Liver (tissue), 8 donors: ENCODE measurements at regions not wholly inside any gene's neighbourhood (a gene's known extent, or its start where the extent isn't known, plus 50 kb on each side); places are given as distances from the start of the nearest gene placed in this dataset.

Experiments
- DNase-seq: peaks from one replicate; pipeline ENCODE4 v3.0.0-alpha.2; 2017; ENCODE audit warnings: low spot score
- H3K27ac ChIP-seq, 2 donors: one replicate each; pipeline ENCODE4 v1.7.0; 2013; ENCODE audit warnings: inconsistent platforms in 2 of 2, low read length in 2 of 2, control low read depth in 1 of 2, low read depth in 1 of 2, mild to moderate bottlenecking in 1 of 2
- H3K27me3 ChIP-seq, 4 donors: one replicate each; pipeline versions ENCODE4 v1.6.1 to v1.7.0; 2013; ENCODE audit warnings: low read length in 3 of 4, inconsistent platforms in 1 of 4, mild to moderate bottlenecking in 1 of 4, moderate library complexity in 1 of 4; ENCODE audit not compliant: control insufficient read depth in 4 of 4, insufficient read depth in 4 of 4
- H3K36me3 ChIP-seq, 4 donors: one replicate each; pipeline versions ENCODE4 v1.6.1 to v1.7.0; 2013; ENCODE audit warnings: low read length in 3 of 4, mild to moderate bottlenecking in 3 of 4, low read depth in 1 of 4, moderate library complexity in 1 of 4; ENCODE audit not compliant: control insufficient read depth in 4 of 4, insufficient read depth in 3 of 4
- H3K4me1 ChIP-seq, 4 donors: one replicate each; pipeline versions ENCODE4 v1.6.1 to v1.7.0; 2013; ENCODE audit warnings: low read length in 3 of 4, mild to moderate bottlenecking in 3 of 4, moderate library complexity in 1 of 4; ENCODE audit not compliant: control insufficient read depth in 4 of 4, insufficient read depth in 4 of 4
- H3K4me3 ChIP-seq, 3 donors: one replicate each; pipeline versions ENCODE4 v1.6.1 to v1.7.0; 2013; ENCODE audit warnings: low read length in 3 of 3, control low read depth in 1 of 3, low read depth in 1 of 3, mild to moderate bottlenecking in 1 of 3
- H3K9ac ChIP-seq, 2 donors: one replicate each; pipeline ENCODE4 v1.7.0; 2013; ENCODE audit warnings: low read length in 2 of 2, mild to moderate bottlenecking in 2 of 2, moderate library complexity in 2 of 2, control low read depth in 1 of 2, low read depth in 1 of 2
- H3K9me3 ChIP-seq, 4 donors: one replicate each; pipeline versions ENCODE4 v1.6.1 to v1.7.0; 2013; ENCODE audit warnings: low read length in 3 of 4; ENCODE audit not compliant: control insufficient read depth in 4 of 4
- CTCF ChIP-seq: fragments of 150-350 bp; IDR thresholded peaks from 2 replicates; pipeline ENCODE4 v1.5.1; 2017; ENCODE audit warnings: improper control_type of control experiment, low read depth, low read length; ENCODE audit not compliant: missing input control
- EGR1 ChIP-seq, 2 donors: IDR thresholded peaks; 2 replicates each; pipeline ENCODE4 v1.6.1; 2016 to 2018; ENCODE audit warnings: antibody characterized with exemption in 2 of 2, low read depth in 2 of 2
- FOXA1 ChIP-seq: IDR thresholded peaks from 2 replicates; pipeline ENCODE4 v1.6.1; 2016; ENCODE audit warnings: antibody characterized with exemption
- FOXA2 ChIP-seq: IDR thresholded peaks from 2 replicates; pipeline ENCODE4 v1.6.1; 2016; ENCODE audit warnings: antibody characterized with exemption
- GABPA ChIP-seq, 2 donors: IDR thresholded peaks in 1 of 2; conservative IDR thresholded peaks in 1 of 2; 2 replicates each; pipeline ENCODE4 v1.6.1; 2016; ENCODE audit warnings: antibody characterized with exemption in 2 of 2, mild to moderate bottlenecking in 1 of 2, moderate library complexity in 1 of 2
- HNF4G ChIP-seq: IDR thresholded peaks from 2 replicates; pipeline ENCODE4 v1.6.1; 2016; ENCODE audit warnings: antibody characterized with exemption
- JUND ChIP-seq, 2 donors: IDR thresholded peaks; 2 replicates each; pipeline ENCODE4 v1.6.1; 2016; ENCODE audit warnings: antibody characterized with exemption in 2 of 2
- NR2F2 ChIP-seq: IDR thresholded peaks from 2 replicates; pipeline ENCODE4 v1.6.1; 2016; ENCODE audit warnings: antibody characterized with exemption
- RAD21 ChIP-seq, 2 donors: IDR thresholded peaks; 2 replicates each; pipeline ENCODE4 v1.6.1; 2016; ENCODE audit warnings: antibody characterized with exemption in 2 of 2, mild to moderate bottlenecking in 2 of 2
- RXRA ChIP-seq, 2 donors: IDR thresholded peaks; 2 replicates each; pipeline ENCODE4 v1.6.1; 2017 to 2018; ENCODE audit warnings: antibody characterized with exemption in 2 of 2, mild to moderate bottlenecking in 1 of 2
- SP1 ChIP-seq: IDR thresholded peaks from 2 replicates; pipeline ENCODE4 v1.6.1; 2018; ENCODE audit warnings: antibody characterized with exemption, mild to moderate bottlenecking
- TAF1 ChIP-seq: conservative IDR thresholded peaks from 2 replicates; pipeline ENCODE4 v1.6.1; 2016; ENCODE audit warnings: antibody characterized with exemption, mild to moderate bottlenecking
- YY1 ChIP-seq: IDR thresholded peaks from 2 replicates; pipeline ENCODE4 v1.6.1; 2016; ENCODE audit warnings: antibody characterized with exemption, mild to moderate bottlenecking
- WGBS: extraction: QIAGEN DNeasy Blood & Tissue Kit; methylation state at CpG from one replicate; pipeline ENCODE4 v1.1.7; 2013; 5-methylcytosine and 5-hydroxymethylcytosine counted together
- TF ChIP-seq, protein P1 (sequence below): IDR thresholded peaks from 2 replicates; pipeline ENCODE4 v1.6.1; 2016; ENCODE audit warnings: antibody characterized with exemption
- TF ChIP-seq, protein P2 (sequence below): IDR thresholded peaks from 2 replicates; pipeline ENCODE4 v1.6.1; 2016; ENCODE audit warnings: antibody characterized with exemption, mild to moderate bottlenecking
- TF ChIP-seq, protein P3 (sequence below): IDR thresholded peaks from 2 replicates; pipeline ENCODE4 v1.6.1; 2016; ENCODE audit warnings: antibody characterized with exemption
- TF ChIP-seq, protein P4 (sequence below): IDR thresholded peaks from 2 replicates; pipeline ENCODE4 v1.6.1; 2016; ENCODE audit warnings: antibody characterized with exemption
- donor health status: healthy.
- donor health status: healthy.
- donor health status: healthy.
- donor health status: healthy.
- donor health status: healthy.

DNA sequence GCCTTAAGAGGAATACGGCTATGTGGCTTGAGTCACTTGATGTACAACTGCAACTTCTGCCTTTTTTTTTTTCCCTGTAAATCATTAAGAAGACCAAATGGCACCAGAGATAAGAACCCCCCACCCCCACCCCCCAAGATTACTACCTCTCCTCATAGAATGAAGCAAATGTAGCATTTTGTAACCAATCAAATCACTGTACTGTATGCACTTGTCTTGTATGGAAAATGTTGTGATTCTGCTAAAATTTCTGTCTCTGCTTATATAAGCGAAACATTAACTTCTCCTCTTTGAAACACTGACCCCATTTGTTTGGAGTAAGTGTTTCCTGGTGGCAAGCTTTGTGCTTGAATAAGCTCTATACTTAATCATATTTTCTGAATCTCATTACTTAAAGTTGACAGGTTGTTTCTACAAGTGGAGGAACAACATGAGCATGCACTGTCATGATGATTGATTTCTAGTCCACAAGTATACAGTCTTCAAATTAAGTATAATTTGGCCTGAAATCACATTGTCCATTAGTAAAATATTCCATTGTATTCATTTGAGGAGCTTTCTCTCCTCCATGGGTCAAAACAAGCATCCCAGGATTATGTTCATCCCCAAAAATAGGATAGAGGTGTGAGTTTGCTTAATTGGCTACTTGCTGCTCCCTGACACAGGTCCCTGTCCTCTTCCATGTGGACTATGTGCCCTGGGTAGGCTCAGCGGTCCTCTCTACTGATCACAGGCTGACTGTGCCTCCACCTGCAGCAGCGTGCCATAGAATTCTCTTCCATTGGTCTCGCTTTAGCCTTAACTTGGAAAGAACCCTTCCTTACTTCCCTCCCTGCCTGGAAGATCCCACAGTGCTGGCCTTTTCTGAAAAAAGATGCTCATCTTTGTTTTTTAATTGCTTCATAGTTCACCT lies 104.0 kb upstream of the BMP2K start:
- TF ChIP-seq GABPA (IDR thresholded peaks at IDR 0.05 in 1 of 2, conservative IDR thresholded peaks at IDR 0.05 in 1 of 2) (no peak), RXRA (IDR thresholded peaks at IDR 0.05) (no peak), NR2F2 (no peak), JUND (IDR thresholded peaks at IDR 0.05) (no peak), RAD21 (IDR thresholded peaks at IDR 0.05) (no peak), SP1 (no peak), FOXA2 (no peak), HNF4G (no peak), TAF1 (no peak), FOXA1 (no peak)
- TF ChIP-seq, protein P1, sequence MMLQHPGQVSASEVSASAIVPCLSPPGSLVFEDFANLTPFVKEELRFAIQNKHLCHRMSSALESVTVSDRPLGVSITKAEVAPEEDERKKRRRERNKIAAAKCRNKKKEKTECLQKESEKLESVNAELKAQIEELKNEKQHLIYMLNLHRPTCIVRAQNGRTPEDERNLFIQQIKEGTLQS = no peak
- TF ChIP-seq, protein P2, sequence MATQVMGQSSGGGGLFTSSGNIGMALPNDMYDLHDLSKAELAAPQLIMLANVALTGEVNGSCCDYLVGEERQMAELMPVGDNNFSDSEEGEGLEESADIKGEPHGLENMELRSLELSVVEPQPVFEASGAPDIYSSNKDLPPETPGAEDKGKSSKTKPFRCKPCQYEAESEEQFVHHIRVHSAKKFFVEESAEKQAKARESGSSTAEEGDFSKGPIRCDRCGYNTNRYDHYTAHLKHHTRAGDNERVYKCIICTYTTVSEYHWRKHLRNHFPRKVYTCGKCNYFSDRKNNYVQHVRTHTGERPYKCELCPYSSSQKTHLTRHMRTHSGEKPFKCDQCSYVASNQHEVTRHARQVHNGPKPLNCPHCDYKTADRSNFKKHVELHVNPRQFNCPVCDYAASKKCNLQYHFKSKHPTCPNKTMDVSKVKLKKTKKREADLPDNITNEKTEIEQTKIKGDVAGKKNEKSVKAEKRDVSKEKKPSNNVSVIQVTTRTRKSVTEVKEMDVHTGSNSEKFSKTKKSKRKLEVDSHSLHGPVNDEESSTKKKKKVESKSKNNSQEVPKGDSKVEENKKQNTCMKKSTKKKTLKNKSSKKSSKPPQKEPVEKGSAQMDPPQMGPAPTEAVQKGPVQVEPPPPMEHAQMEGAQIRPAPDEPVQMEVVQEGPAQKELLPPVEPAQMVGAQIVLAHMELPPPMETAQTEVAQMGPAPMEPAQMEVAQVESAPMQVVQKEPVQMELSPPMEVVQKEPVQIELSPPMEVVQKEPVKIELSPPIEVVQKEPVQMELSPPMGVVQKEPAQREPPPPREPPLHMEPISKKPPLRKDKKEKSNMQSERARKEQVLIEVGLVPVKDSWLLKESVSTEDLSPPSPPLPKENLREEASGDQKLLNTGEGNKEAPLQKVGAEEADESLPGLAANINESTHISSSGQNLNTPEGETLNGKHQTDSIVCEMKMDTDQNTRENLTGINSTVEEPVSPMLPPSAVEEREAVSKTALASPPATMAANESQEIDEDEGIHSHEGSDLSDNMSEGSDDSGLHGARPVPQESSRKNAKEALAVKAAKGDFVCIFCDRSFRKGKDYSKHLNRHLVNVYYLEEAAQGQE = no peak
- TF ChIP-seq, protein P3, sequence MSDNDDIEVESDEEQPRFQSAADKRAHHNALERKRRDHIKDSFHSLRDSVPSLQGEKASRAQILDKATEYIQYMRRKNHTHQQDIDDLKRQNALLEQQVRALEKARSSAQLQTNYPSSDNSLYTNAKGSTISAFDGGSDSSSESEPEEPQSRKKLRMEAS = no peak
- no peak overlapping the region for H3K4me3 ChIP-seq
- WGBS = 81% methylated on average over 5 of the region's 5 CpGs
- no peak overlapping the region for H3K27ac ChIP-seq
- H3K36me3 ChIP-seq = no peaks in the 10 kb centered on the region
- H3K9ac ChIP-seq = no peak overlapping the region
- no peaks in the 10 kb centered on the region for H3K4me1 ChIP-seq
- H3K27me3 ChIP-seq = no peaks in the 10 kb centered on the region
- no peaks in the 10 kb centered on the region for H3K9me3 ChIP-seq
- no peak for DNase-seq

- H3K4me3 ChIP-seq = no peak overlapping the region
- H3K4me1 ChIP-seq = no peaks in the 10 kb centered on the region
- H3K27ac ChIP-seq = no peak overlapping the region
- WGBS = 96% methylated on average over 2 of the region's 2 CpGs
- H3K36me3 ChIP-seq = no peaks in the 10 kb centered on the region
- no peaks in the 10 kb centered on the region for H3K9me3 ChIP-seq
- H3K9ac ChIP-seq = no peak overlapping the region
- DNase-seq = no peak
- no peak for TF ChIP-seq EGR1 (IDR thresholded peaks at IDR 0.05; ENCODE audit: low read depth in 2 of 2)
- TF ChIP-seq CTCF = no peak
- no peak for TF ChIP-seq FOXA2
- TF ChIP-seq HNF4G = no peak
- no peak for TF ChIP-seq RXRA (IDR thresholded peaks at IDR 0.05)
- no peak for TF ChIP-seq NR2F2
- no peak for TF ChIP-seq TAF1
- TF ChIP-seq, protein P4, sequence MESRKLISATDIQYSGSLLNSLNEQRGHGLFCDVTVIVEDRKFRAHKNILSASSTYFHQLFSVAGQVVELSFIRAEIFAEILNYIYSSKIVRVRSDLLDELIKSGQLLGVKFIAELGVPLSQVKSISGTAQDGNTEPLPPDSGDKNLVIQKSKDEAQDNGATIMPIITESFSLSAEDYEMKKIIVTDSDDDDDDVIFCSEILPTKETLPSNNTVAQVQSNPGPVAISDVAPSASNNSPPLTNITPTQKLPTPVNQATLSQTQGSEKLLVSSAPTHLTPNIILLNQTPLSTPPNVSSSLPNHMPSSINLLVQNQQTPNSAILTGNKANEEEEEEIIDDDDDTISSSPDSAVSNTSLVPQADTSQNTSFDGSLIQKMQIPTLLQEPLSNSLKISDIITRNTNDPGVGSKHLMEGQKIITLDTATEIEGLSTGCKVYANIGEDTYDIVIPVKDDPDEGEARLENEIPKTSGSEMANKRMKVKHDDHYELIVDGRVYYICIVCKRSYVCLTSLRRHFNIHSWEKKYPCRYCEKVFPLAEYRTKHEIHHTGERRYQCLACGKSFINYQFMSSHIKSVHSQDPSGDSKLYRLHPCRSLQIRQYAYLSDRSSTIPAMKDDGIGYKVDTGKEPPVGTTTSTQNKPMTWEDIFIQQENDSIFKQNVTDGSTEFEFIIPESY = no peak
- TF ChIP-seq, protein P3 = no peak
- TF ChIP-seq, protein P1 = no peak
- TF ChIP-seq FOXA1 = no peak
- TF ChIP-seq JUND (IDR thresholded peaks at IDR 0.05) = no peak
- TF ChIP-seq GABPA (IDR thresholded peaks at IDR 0.05 in 1 of 2, conservative IDR thresholded peaks at IDR 0.05 in 1 of 2) = no peak
- no peak for TF ChIP-seq SP1
- no peak for TF ChIP-seq RAD21 (IDR thresholded peaks at IDR 0.05)
- TF ChIP-seq, protein P2 = no peak
- no peak for TF ChIP-seq YY1
- no peaks in the 10 kb centered on the region for H3K27me3 ChIP-seq
Observed at GRCh38 chr4:78673337-78673736, 102.8 kb upstream of the BMP2K start.
